Mesenchymal stem cell (in vitro differentiated cells and primary cell): ENCODE measurements at regions not wholly inside any gene's neighbourhood (a gene's known extent, or its start where the extent isn't known, plus 50 kb on each side); places are given as distances from the start of the nearest gene placed in this dataset.

ENCODE experiments used
- DNase-seq: peaks from one replicate; pipeline ENCODE4 v3.0.0-alpha.2; 2013
- H2AFZ ChIP-seq: one replicate; pipeline ENCODE4 v1.6.1; 2013; ENCODE audit warnings: low read depth, mild to moderate bottlenecking, control low read depth, inconsistent platforms, low read length, moderate library complexity
- H2AK5ac ChIP-seq: 2 replicates; pipeline ENCODE4 v1.6.1; 2013; ENCODE audit warnings: low read length, moderate library complexity, mild to moderate bottlenecking, inconsistent platforms; ENCODE audit not compliant: severe bottlenecking
- H2BK120ac ChIP-seq: one replicate; pipeline ENCODE4 v1.6.1; 2013; ENCODE audit warnings: low read depth, mild to moderate bottlenecking, inconsistent platforms, low read length, moderate library complexity
- H2BK12ac ChIP-seq, 2 experiments: one replicate each; pipeline ENCODE4 v1.6.1; 2013; ENCODE audit warnings: inconsistent platforms in 2 of 2, low read length in 2 of 2, mild to moderate bottlenecking in 2 of 2, moderate library complexity in 2 of 2, control low read depth in 1 of 2
- H2BK15ac ChIP-seq: one replicate; pipeline ENCODE4 v1.6.1; 2013; ENCODE audit warnings: mild to moderate bottlenecking, low read depth, inconsistent platforms; ENCODE audit not compliant: poor library complexity, severe bottlenecking
- H2BK5ac ChIP-seq: 2 replicates; pipeline ENCODE4 v1.6.1; 2013; ENCODE audit warnings: low read depth, mild to moderate bottlenecking, low read length, control low read depth, inconsistent platforms; ENCODE audit not compliant: poor library complexity, severe bottlenecking
- H3K14ac ChIP-seq, 2 experiments: one replicate each; pipeline ENCODE4 v1.6.1; 2013; ENCODE audit warnings: inconsistent platforms in 2 of 2, low read length in 2 of 2, control low read depth in 1 of 2, mild to moderate bottlenecking in 1 of 2, moderate library complexity in 1 of 2
- H3K18ac ChIP-seq, 2 experiments: one replicate each; pipeline ENCODE4 v1.6.1; 2013; ENCODE audit warnings: inconsistent platforms in 2 of 2, low read length in 2 of 2, control low read depth in 1 of 2, low read depth in 1 of 2, mild to moderate bottlenecking in 1 of 2
- H3K23ac ChIP-seq, 2 experiments: one replicate each; pipeline ENCODE4 v1.6.1; 2013; ENCODE audit warnings: inconsistent platforms in 2 of 2, low read length in 2 of 2, mild to moderate bottlenecking in 2 of 2, moderate library complexity in 2 of 2, control low read depth in 1 of 2
- H3K27ac ChIP-seq: 2 replicates; pipeline ENCODE4 v1.5.1; 2013; ENCODE audit warnings: mild to moderate bottlenecking, moderate library complexity, low read length, control low read depth, inconsistent platforms; ENCODE audit not compliant: poor library complexity, severe bottlenecking
- H3K27me3 ChIP-seq, 2 experiments: 2 replicates each; pipeline versions ENCODE4 v1.6.1 to v1.7.0; 2013; ENCODE audit warnings: low read length in 2 of 2, mild to moderate bottlenecking in 2 of 2, moderate library complexity in 2 of 2, control low read depth in 1 of 2, inconsistent platforms in 1 of 2; ENCODE audit not compliant: control insufficient read depth in 1 of 2, insufficient read depth in 1 of 2
- H3K36me3 ChIP-seq, 2 experiments: 2 replicates each; pipeline versions ENCODE4 v1.6.1 to v1.7.0; 2013; ENCODE audit warnings: low read length in 2 of 2, control low read depth in 1 of 2, inconsistent platforms in 1 of 2, low read depth in 1 of 2, mild to moderate bottlenecking in 1 of 2; ENCODE audit not compliant: insufficient read depth in 2 of 2, control insufficient read depth in 1 of 2
- H3K4ac ChIP-seq, 2 experiments: one replicate each; pipeline ENCODE4 v1.6.1; 2013; ENCODE audit warnings: inconsistent platforms in 2 of 2, low read length in 2 of 2, mild to moderate bottlenecking in 2 of 2, moderate library complexity in 2 of 2, control low read depth in 1 of 2, low read depth in 1 of 2
- H3K4me1 ChIP-seq: 2 replicates; pipeline ENCODE4 v1.6.1; 2013; ENCODE audit warnings: low read depth, low read length, control low read depth; ENCODE audit not compliant: control insufficient read depth, insufficient read depth
- H3K4me2 ChIP-seq: 2 replicates; pipeline ENCODE4 v1.6.1; 2013; ENCODE audit warnings: low read length, mild to moderate bottlenecking, inconsistent platforms; ENCODE audit not compliant: poor library complexity, severe bottlenecking
- H3K4me3 ChIP-seq, 2 experiments: 2 replicates each; pipeline versions ENCODE4 v1.5.1 to v1.7.0; 2013; ENCODE audit warnings: low read length in 2 of 2, mild to moderate bottlenecking in 2 of 2, control low read depth in 1 of 2, low read depth in 1 of 2; ENCODE audit not compliant: insufficient read depth in 1 of 2
- H3K79me1 ChIP-seq: replicated peaks from 2 replicates; pipeline ENCODE4 v1.6.1; 2013; ENCODE audit warnings: mild to moderate bottlenecking, control low read depth, low read length, inconsistent platforms; ENCODE audit not compliant: poor library complexity, severe bottlenecking
- H3K9ac ChIP-seq: 2 replicates; pipeline ENCODE4 v1.7.0; 2013; ENCODE audit warnings: mild to moderate bottlenecking, low read length, moderate library complexity
- H3K9me3 ChIP-seq: 2 replicates; pipeline ENCODE4 v1.7.0; 2013; ENCODE audit warnings: mild to moderate bottlenecking, low read length; ENCODE audit not compliant: control insufficient read depth
- H4K8ac ChIP-seq: one replicate; pipeline ENCODE4 v1.6.1; 2013; ENCODE audit warnings: inconsistent platforms, mild to moderate bottlenecking, low read length, moderate library complexity
- H4K91ac ChIP-seq: one replicate; pipeline ENCODE4 v1.6.1; 2013; ENCODE audit warnings: mild to moderate bottlenecking, low read length, inconsistent platforms
- WGBS: methylation state at CpG from one replicate; pipeline ENCODE4 v1.1.7; 2013; ENCODE audit warnings: mixed read lengths; 5-methylcytosine and 5-hydroxymethylcytosine counted together

- H3K4me2 ChIP-seq, result no peak overlapping the region
- DNase-seq, result no peak
- no peak overlapping the region for H2BK120ac ChIP-seq
- no peak overlapping the region for H3K4ac ChIP-seq
- H3K23ac ChIP-seq, result no peak overlapping the region
- H4K8ac ChIP-seq, result no peak overlapping the region
- no peak overlapping the region for H2AFZ ChIP-seq
- H3K27me3 ChIP-seq, result no peaks in the 10 kb centered on the region
- no peaks in the 10 kb centered on the region for H3K79me1 ChIP-seq
- H3K4me3 ChIP-seq, result no peak overlapping the region
- H3K14ac ChIP-seq, result no peak overlapping the region
- no peaks in the 10 kb centered on the region for H3K9me3 ChIP-seq
- no peak overlapping the region for H3K18ac ChIP-seq
- no peak overlapping the region for H2BK12ac ChIP-seq
- WGBS, result 83% methylated on average over 2 of the region's 2 CpGs
- H3K36me3 ChIP-seq, result no peaks in the 10 kb centered on the region
- no peak overlapping the region for H2BK5ac ChIP-seq
- H3K4me1 ChIP-seq, result peaks cover 1% of the 10 kb centered on the region
- H2AK5ac ChIP-seq, result no peak overlapping the region
- no peak overlapping the region for H2BK15ac ChIP-seq
- no peak overlapping the region for H3K27ac ChIP-seq
- no peak overlapping the region for H3K9ac ChIP-seq
- H4K91ac ChIP-seq, result no peak overlapping the region
Measured at GRCh38 chr2:179335732-179336131, 71.1 kb upstream of the SESTD1 start.

- H4K91ac ChIP-seq, result no peak overlapping the region
Measured at GRCh38 chr2:179332903-179333302, 68.3 kb upstream of the SESTD1 start.

GRCh38 chr2:179331061-179331460, 66.4 kb upstream of the SESTD1 start:
- H4K8ac ChIP-seq, result no peak overlapping the region
- H3K9ac ChIP-seq, result no peak overlapping the region
- WGBS, result 100% methylated on average over 2 of the region's 3 CpGs
- no peak overlapping the region for H2AK5ac ChIP-seq
- no peak overlapping the region for H2BK120ac ChIP-seq
- H2AFZ ChIP-seq, result no peak overlapping the region
- no peaks in the 10 kb centered on the region for H3K27me3 ChIP-seq
- no peak overlapping the region for H3K18ac ChIP-seq
- no peak for DNase-seq
- no peak overlapping the region for H3K14ac ChIP-seq
- no peaks in the 10 kb centered on the region for H3K4me1 ChIP-seq
- no peaks in the 10 kb centered on the region for H3K36me3 ChIP-seq
- no peak overlapping the region for H2BK15ac ChIP-seq
- H4K91ac ChIP-seq, result no peak overlapping the region
- no peaks in the 10 kb centered on the region for H3K79me1 ChIP-seq
- H3K4me2 ChIP-seq, result no peak overlapping the region
- no peak overlapping the region for H2BK12ac ChIP-seq
- H3K4ac ChIP-seq, result no peak overlapping the region
- H3K4me3 ChIP-seq, result no peak overlapping the region
- H3K23ac ChIP-seq, result no peak overlapping the region
- no peak overlapping the region for H3K27ac ChIP-seq
- no peaks in the 10 kb centered on the region for H3K9me3 ChIP-seq
- H2BK5ac ChIP-seq, result no peak overlapping the region

More at GRCh38 chr2:179332903-179333302, 68.3 kb upstream of the SESTD1 start:
- Histone ChIP-seq H3K18ac (no peak overlapping the region), H2AK5ac (no peak overlapping the region), H2BK12ac (no peak overlapping the region), H3K27ac (no peak overlapping the region), H3K9me3 (no peaks in the 10 kb centered on the region), H3K14ac (no peak overlapping the region), H3K79me1 (no peaks in the 10 kb centered on the region), H3K4ac (no peak overlapping the region), H3K23ac (no peak overlapping the region), H3K27me3 (no peaks in the 10 kb centered on the region), H2BK120ac (no peak overlapping the region), H3K4me2 (no peak overlapping the region), H2BK15ac (no peak overlapping the region), H2BK5ac (no peak overlapping the region), H2AFZ (no peak overlapping the region), H4K8ac (no peak overlapping the region), H3K36me3 (no peaks in the 10 kb centered on the region), H3K9ac (no peak overlapping the region), H3K4me1 (peaks cover 1% of the 10 kb centered on the region), H3K4me3 (no peak overlapping the region)
- peak; percentile 37 for DNase-seq
- WGBS, result 88% methylated on average over 1 of the region's 2 CpGs

GRCh38 chr2:179322289-179322688, 57.7 kb upstream of the SESTD1 start:
- H3K9ac ChIP-seq, result no peak overlapping the region
- no peak overlapping the region for H2AK5ac ChIP-seq
- H3K18ac ChIP-seq, result no peak overlapping the region
- no peaks in the 10 kb centered on the region for H3K27me3 ChIP-seq
- H3K23ac ChIP-seq, result no peak overlapping the region
- no peak overlapping the region for H3K4me2 ChIP-seq
- no peak overlapping the region for H4K91ac ChIP-seq
- H4K8ac ChIP-seq, result no peak overlapping the region
- H2BK5ac ChIP-seq, result no peak overlapping the region
- no peak overlapping the region for H2BK120ac ChIP-seq
- no peak for DNase-seq
- 84% methylated on average over 5 of the region's 5 CpGs for WGBS
- no peak overlapping the region for H3K4me3 ChIP-seq
- H3K27ac ChIP-seq, result no peak overlapping the region
- no peaks in the 10 kb centered on the region for H3K9me3 ChIP-seq
- H2BK12ac ChIP-seq, result no peak overlapping the region
- no peak overlapping the region for H3K14ac ChIP-seq
- no peaks in the 10 kb centered on the region for H3K4me1 ChIP-seq
- no peak overlapping the region for H2AFZ ChIP-seq
- H3K79me1 ChIP-seq, result no peaks in the 10 kb centered on the region
- H3K36me3 ChIP-seq, result no peaks in the 10 kb centered on the region
- no peak overlapping the region for H3K4ac ChIP-seq
- H2BK15ac ChIP-seq, result no peak overlapping the region
